ENCODE measurements at regions not wholly inside any gene's neighbourhood (a gene's known extent, or its start where the extent isn't known, plus 50 kb on each side); places are given as distances from the start of the nearest gene placed in this dataset.

GRCh38 chr3:189383630-189384029, 211.9 kb downstream of the TPRG1 start:
- TF ChIP-seq EZH2 (IDR thresholded peaks at IDR 0.05; ENCODE audit: borderline replicate concordance, low read depth, low read length, severe bottlenecking) (no peak), CTCF (IDR thresholded peaks at IDR 0.05; ENCODE audit: borderline replicate concordance, extremely low read depth, low read length, poor library complexity, severe bottlenecking) (no peak)

All from DND-41 (cell line).